ENCODE measurements at regions not wholly inside any gene's neighbourhood (a gene's known extent, or its start where the extent isn't known, plus 50 kb on each side); places are given as distances from the start of the nearest gene placed in this dataset.
"Not testable (repeated sequence)": the region's sequence is repeated elsewhere in the genome, so short reads cannot be mapped to it uniquely, and the experiment has no call there.

GRCh38 chr9:63346310-63347048 lies 1938.5 kb downstream of the FOXD4L5 start:
- not testable (repeated sequence) for TF ChIP-seq CTCF, POLR2A (IDR thresholded peaks at IDR 0.05)
